CD14-positive monocyte (primary cell): ENCODE measurements at regions not wholly inside any gene's neighbourhood (a gene's known extent, or its start where the extent isn't known, plus 50 kb on each side); places are given as distances from the start of the nearest gene placed in this dataset.

ENCODE experiments used
- DNase-seq, 3 donors: peaks; one replicate each; pipeline ENCODE4 v3.0.0-alpha.2; 2011 to 2022
- H2AFZ ChIP-seq: 2 replicates; pipeline ENCODE4 v1.6.0; 2012; ENCODE audit warnings: mild to moderate bottlenecking, low read depth, low read length, inconsistent platforms; ENCODE audit not compliant: insufficient read depth, poor library complexity, severe bottlenecking
- H3K27ac ChIP-seq, 2 donors: 1 replicate in 1 of 2; 2 replicates in 1 of 2; pipeline ENCODE4 v1.5.1; 2012 to 2013; ENCODE audit warnings: low read length in 2 of 2, control low read depth in 1 of 2, inconsistent platforms in 1 of 2, low read depth in 1 of 2, mild to moderate bottlenecking in 1 of 2
- H3K27me3 ChIP-seq, 2 donors: one replicate each; pipeline versions ENCODE4 v1.6.0 to v1.6.1; 2011 to 2013; ENCODE audit warnings: low read length in 2 of 2; ENCODE audit not compliant: control insufficient read depth in 2 of 2, insufficient read depth in 2 of 2
- H3K36me3 ChIP-seq, 2 donors: replicated peaks in 1 of 2; 1 replicate in 1 of 2; 2 replicates in 1 of 2; pipeline versions ENCODE4 v1.5.1 to v1.6.1; 2012 to 2013; ENCODE audit warnings: low read length in 2 of 2, control low read depth in 1 of 2, inconsistent platforms in 1 of 2, mild to moderate bottlenecking in 1 of 2; ENCODE audit not compliant: insufficient read depth in 2 of 2, control insufficient read depth in 1 of 2
- H3K4me1 ChIP-seq, 2 donors: 1 replicate in 1 of 2; 2 replicates in 1 of 2; pipeline versions ENCODE4 v1.5.1 to v1.6.1; 2012 to 2013; ENCODE audit warnings: low read length in 2 of 2, control low read depth in 1 of 2, inconsistent platforms in 1 of 2, mild to moderate bottlenecking in 1 of 2, moderate library complexity in 1 of 2; ENCODE audit not compliant: insufficient read depth in 2 of 2, control insufficient read depth in 1 of 2
- H3K4me2 ChIP-seq: replicated peaks from 2 replicates; pipeline ENCODE3; 2012; ENCODE audit warnings: low read length, moderate library complexity, mild to moderate bottlenecking; ENCODE audit not compliant: poor library complexity, severe bottlenecking; ENCODE audit errors: extremely low read depth
- H3K4me3 ChIP-seq, 3 experiments: fragments of 200-600 bp in 1 of 3; sonication (generic) in 1 of 3; replicated peaks in 1 of 3; 1 replicate in 2 of 3; 2 replicates in 1 of 3; pipeline ENCODE4 v1.5.1; 2011 to 2013; ENCODE audit warnings: low read length in 3 of 3, mild to moderate bottlenecking in 3 of 3, control low read depth in 2 of 3, low read depth in 2 of 3, inconsistent platforms in 1 of 3, moderate library complexity in 1 of 3
- H3K79me2 ChIP-seq: 2 replicates; pipeline ENCODE4 v1.6.0; 2012; ENCODE audit warnings: mild to moderate bottlenecking, control low read depth, inconsistent platforms, low read length, moderate library complexity; ENCODE audit not compliant: insufficient read depth
- H3K9ac ChIP-seq: 2 replicates; pipeline ENCODE4 v1.6.0; 2017; ENCODE audit warnings: low read length, mild to moderate bottlenecking; ENCODE audit not compliant: insufficient read depth, poor library complexity, severe bottlenecking
- H3K9me3 ChIP-seq, 2 donors: replicated peaks in 1 of 2; 1 replicate in 1 of 2; 2 replicates in 1 of 2; pipeline versions ENCODE4 v1.5.1 to v1.6.1; 2012 to 2013; ENCODE audit warnings: low read length in 2 of 2, control low read depth in 1 of 2; ENCODE audit not compliant: control insufficient read depth in 1 of 2, insufficient read depth in 1 of 2
- H4K20me1 ChIP-seq: 2 replicates; pipeline ENCODE4 v1.6.0; 2012; ENCODE audit warnings: mild to moderate bottlenecking, low read length, control low read depth, moderate library complexity; ENCODE audit not compliant: insufficient read depth
- H3K27ac Mint-ChIP-seq, 7 donors: one replicate each; pipeline ENCODE4 v1.8.0; 2020; ENCODE audit warnings: mild to moderate bottlenecking in 7 of 7, mixed read lengths in 7 of 7, moderate library complexity in 6 of 7, inconsistent platforms in 2 of 7
- H3K27me3 Mint-ChIP-seq, 3 donors: one replicate each; pipeline ENCODE4 v1.8.0; 2021 to 2022; ENCODE audit warnings: low read depth in 3 of 3, mild to moderate bottlenecking in 3 of 3, mixed read lengths in 3 of 3, moderate library complexity in 3 of 3, inconsistent platforms in 1 of 3
- H3K36me3 Mint-ChIP-seq, 2 donors: one replicate each; pipeline ENCODE4 v1.8.0; 2020; ENCODE audit warnings: mixed read lengths in 2 of 2, inconsistent platforms in 1 of 2, mild to moderate bottlenecking in 1 of 2
- H3K4me1 Mint-ChIP-seq: one replicate; pipeline ENCODE4 v1.8.0; 2020; ENCODE audit warnings: mild to moderate bottlenecking, mixed read lengths
- H3K4me3 Mint-ChIP-seq, 2 donors: one replicate each; pipeline ENCODE4 v1.8.0; 2020; ENCODE audit warnings: mild to moderate bottlenecking in 2 of 2, mixed read lengths in 2 of 2, moderate library complexity in 1 of 2
- H3K9me3 Mint-ChIP-seq, 7 donors: one replicate each; pipeline ENCODE4 v1.8.0; 2020 to 2022; ENCODE audit warnings: mixed read lengths in 7 of 7, mild to moderate bottlenecking in 6 of 7, moderate library complexity in 6 of 7, inconsistent platforms in 2 of 7
- CTCF ChIP-seq: fragments of 200-600 bp; IDR thresholded peaks from one replicate; pipeline ENCODE4 v1.8.0; 2022; ENCODE audit warnings: antibody characterized with exemption, mild to moderate bottlenecking
- WGBS: methylation state at CpG from one replicate; pipeline ENCODE4 v1.1.5; 2013; ENCODE audit warnings: missing lambda C conversion rate; ENCODE audit not compliant: insufficient coverage; 5-methylcytosine and 5-hydroxymethylcytosine counted together
- intact Hi-C, 2 donors: fragments of 100-400 bp; cut with micrococcal nuclease; formaldehyde crosslinking; loops; one replicate each; pipeline versions ENCODE4 v1.15.0 to v1.15.1; 2023

GRCh38 chr3:157718800-157719199 is 215.6 kb upstream of the VEPH1 start:
- no peak for TF ChIP-seq CTCF
- Histone ChIP-seq H3K79me2 (no peaks in the 10 kb centered on the region), H3K9me3 (peaks cover 0 to 2% of the 10 kb centered on the region in 2 donors), H3K4me1 (no peaks in the 10 kb centered on the region), H3K36me3 (no peaks in the 10 kb centered on the region), H3K9ac (no peak overlapping the region), H3K4me2 (no peak overlapping the region), H4K20me1 (no peaks in the 10 kb centered on the region), H3K4me3 (no peak overlapping the region), H3K27me3 (no peaks in the 10 kb centered on the region), H3K27ac (no peak overlapping the region), H2AFZ (no peak overlapping the region)
- intact Hi-C loops, result no loop called here
- peaks cover 0 to 3% (median 0%) of the 10 kb centered on the region in 3 donors for H3K27me3 Mint-ChIP-seq
- 90% methylated on average over 2 of the region's 4 CpGs for WGBS
- H3K9me3 Mint-ChIP-seq, result peaks cover 3 to 18% (median 8%) of the 10 kb centered on the region in 7 donors
- no peaks in the 10 kb centered on the region for H3K36me3 Mint-ChIP-seq
- no peak overlapping the region for H3K4me3 Mint-ChIP-seq
- no peak overlapping the region for H3K27ac Mint-ChIP-seq
- H3K4me1 Mint-ChIP-seq, result no peaks in the 10 kb centered on the region
- DNase-seq, result no peak

- H3K9me3 ChIP-seq, result peaks cover 2 to 11% of the 10 kb centered on the region in 2 donors
- no peaks in the 10 kb centered on the region for H3K27me3 ChIP-seq
- no peaks in the 10 kb centered on the region for H4K20me1 ChIP-seq
- peaks cover 0 to 1% (median 0%) of the 10 kb centered on the region in 3 donors for H3K27me3 Mint-ChIP-seq
- no peak overlapping the region for H3K27ac Mint-ChIP-seq
- no peak overlapping the region for H2AFZ ChIP-seq
- H3K4me2 ChIP-seq, result no peak overlapping the region
- H3K9me3 Mint-ChIP-seq, result peaks cover 0 to 9% (median 2%) of the 10 kb centered on the region in 7 donors
- H3K79me2 ChIP-seq, result no peaks in the 10 kb centered on the region
- TF ChIP-seq CTCF, result no peak
- no peak for DNase-seq
- H3K4me3 ChIP-seq, result no peak overlapping the region
- H3K4me1 ChIP-seq, result no peaks in the 10 kb centered on the region
- no peaks in the 10 kb centered on the region for H3K36me3 Mint-ChIP-seq
- no peak overlapping the region for H3K9ac ChIP-seq
- no peak overlapping the region for H3K27ac ChIP-seq
- no peaks in the 10 kb centered on the region for H3K36me3 ChIP-seq
- no peak overlapping the region for H3K4me3 Mint-ChIP-seq
- H3K4me1 Mint-ChIP-seq, result no peaks in the 10 kb centered on the region
- intact Hi-C loops, result no loop called here
Observed at GRCh38 chr3:157713101-157713500, 209.9 kb upstream of the VEPH1 start.
